ENCODE measurements at regions not wholly inside any gene's neighbourhood (a gene's known extent, or its start where the extent isn't known, plus 50 kb on each side); places are given as distances from the start of the nearest gene placed in this dataset.
A peak's percentile ranks its signal among the peaks of the same experiment; 100 is the strongest.
"Not testable (repeated sequence)": the region's sequence is repeated elsewhere in the genome, so short reads cannot be mapped to it uniquely, and the experiment has no call there.

DNA sequence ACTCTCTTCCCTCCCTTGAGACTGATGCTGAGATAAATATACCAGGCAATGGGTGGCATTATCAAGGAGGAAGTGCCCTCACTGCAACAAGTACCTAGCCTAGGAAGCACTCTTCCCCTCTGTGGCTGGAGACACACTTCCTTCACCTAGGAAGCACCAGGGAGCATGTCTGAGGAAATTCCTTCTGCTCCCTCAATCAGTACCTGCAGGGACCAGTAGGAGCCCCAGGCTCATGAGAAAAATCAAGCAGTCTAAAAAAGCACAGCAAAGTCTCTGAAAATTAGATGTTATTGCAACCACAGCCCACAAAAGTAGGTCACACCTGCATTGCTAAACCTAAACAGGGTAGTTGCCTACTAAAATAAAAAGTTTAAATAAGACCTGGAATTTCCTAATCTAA, 78.2 kb upstream of the TRPM1 start:
- no peak for DNase-seq

GRCh38 chr15:31193291-31193690, 91.8 kb upstream of the TRPM1 start:
- no peak for DNase-seq

GRCh38 chr15:31195871-31196270, 94.3 kb upstream of the TRPM1 start:
- no peak for DNase-seq

GRCh38 chr15:31197497-31198414, 96.2 kb upstream of the TRPM1 start:
- peak in 1 of 2 experiments; percentile 4 for DNase-seq

DNA sequence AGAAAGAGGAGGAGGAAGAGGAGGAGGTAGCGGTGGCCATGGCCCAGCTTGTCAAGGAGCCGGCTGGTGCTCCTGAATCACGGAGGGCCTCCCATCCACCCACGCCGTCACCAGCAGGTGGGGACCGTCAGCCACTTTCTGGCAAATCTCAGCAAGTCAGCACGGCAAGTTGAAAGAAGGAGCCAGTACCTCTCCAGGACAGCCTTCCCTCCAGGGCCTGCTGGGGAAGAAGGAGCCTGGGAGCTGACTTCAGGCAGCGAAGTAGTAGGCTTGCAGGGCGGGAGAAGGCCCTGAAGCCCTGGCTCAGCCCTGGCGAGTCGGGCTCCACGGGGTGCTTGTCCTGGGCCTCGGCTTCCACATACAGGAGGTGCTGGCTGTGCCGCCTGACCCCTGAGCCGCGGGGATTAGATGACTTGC, 99.2 kb upstream of the TRPM1 start:
- no peak for DNase-seq

GRCh38 chr15:31202953-31203352, 101.4 kb upstream of the TRPM1 start:
- DNase-seq: no peak

DNA sequence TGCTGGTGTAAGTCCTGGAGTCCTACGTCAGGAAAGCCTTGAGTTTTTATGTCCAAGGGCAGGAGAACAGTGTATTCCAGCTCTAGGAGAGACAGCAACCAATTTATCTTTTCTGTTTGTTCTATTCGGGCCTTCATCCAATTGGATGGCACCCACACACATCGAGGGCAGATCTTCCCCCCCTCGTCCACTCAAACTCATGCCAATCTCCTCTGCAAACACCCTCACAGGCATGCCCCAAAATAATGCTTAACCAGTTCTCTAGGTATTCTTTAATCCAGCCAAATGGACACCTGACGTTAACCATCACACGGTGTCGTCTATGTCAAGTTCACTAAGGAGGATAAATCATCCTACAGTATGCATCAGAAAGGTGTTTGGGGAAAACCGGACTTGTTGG, 102.5 kb upstream of the TRPM1 start:
- no peak for DNase-seq

DNA sequence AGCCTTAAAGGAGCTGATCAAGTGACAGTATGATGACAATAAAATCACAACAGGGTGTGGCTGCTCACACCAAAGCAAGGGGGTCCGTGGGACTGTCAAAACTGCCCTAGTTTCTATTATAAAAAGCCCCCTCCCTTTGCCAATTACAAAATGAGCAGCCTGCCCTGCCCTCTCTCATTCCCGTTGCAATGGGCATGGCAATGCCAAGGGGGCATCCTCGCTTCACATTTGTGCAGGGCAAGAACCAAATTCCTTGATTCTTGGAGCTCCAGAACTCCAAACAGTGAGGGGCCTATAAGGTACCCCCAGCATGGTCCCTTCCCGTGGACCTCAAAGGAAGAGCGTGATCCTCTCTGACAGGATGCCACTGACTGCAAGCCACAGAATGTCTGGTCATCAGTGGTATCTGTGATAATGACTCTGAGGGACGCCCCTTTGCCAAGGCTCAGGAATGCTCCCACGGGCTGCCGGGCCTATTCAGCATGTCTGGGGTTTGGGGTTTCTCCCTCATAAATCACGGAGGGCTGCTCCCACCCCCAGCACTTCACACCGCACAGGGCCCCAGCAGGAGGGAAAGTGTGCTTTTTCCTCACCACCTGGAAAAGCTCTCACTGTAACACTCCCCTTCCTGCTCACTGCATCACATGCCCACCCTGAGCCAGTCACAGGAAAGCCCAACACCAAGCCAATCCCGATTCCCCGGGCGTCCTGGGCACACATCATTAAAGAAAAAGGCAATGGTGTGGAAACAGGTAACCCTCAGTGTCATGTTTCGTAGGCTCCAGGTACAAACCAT, 105.1 kb upstream of the TRPM1 start:
- no peak for DNase-seq

DNA sequence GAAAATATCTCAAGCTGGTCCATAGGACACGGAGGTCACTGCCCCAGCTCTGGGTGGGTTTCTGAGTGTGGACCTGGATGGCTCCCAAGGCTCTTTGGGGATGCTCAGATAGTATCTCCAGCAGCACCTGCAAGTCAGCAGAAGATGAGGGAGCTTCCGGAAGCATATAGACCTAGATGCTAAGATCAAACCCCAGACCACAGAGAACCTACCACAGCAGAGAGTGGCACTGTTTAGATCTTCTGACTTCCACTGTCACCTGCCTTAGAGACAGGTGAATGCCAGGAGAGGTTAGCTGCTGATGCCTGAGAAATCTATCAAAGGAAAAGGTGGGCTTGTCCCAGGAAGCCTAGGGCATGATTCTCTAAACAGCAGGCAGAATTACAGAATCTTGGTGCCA, 105.7 kb upstream of the TRPM1 start:
- no peak for DNase-seq

GRCh38 chr15:31207861-31208260, 106.3 kb upstream of the TRPM1 start:
- not testable (repeated sequence) for DNase-seq

- DNase-seq: no peak
Measured at GRCh38 chr15:31208817-31209216, 107.3 kb upstream of the TRPM1 start.

DNA sequence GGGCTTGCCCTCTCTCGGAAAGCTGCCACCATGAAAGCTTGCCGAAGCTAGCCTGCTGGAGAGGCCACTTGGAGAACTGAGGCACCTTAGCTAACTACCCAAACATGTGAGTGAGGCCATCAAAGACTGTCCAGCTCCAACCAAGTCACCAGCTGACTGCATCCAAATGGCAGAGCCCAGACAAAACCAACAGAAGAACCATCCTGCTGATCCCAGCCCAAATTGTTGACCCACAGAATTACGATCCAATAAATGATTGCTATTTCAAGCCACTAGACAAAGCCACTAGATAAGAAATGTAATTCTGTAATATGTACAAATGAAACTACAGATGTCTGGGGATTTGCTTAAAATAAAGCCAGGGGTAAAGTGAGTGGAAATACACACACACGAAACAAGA, 109.8 kb upstream of the TRPM1 start:
- DNase-seq: no peak

DNA sequence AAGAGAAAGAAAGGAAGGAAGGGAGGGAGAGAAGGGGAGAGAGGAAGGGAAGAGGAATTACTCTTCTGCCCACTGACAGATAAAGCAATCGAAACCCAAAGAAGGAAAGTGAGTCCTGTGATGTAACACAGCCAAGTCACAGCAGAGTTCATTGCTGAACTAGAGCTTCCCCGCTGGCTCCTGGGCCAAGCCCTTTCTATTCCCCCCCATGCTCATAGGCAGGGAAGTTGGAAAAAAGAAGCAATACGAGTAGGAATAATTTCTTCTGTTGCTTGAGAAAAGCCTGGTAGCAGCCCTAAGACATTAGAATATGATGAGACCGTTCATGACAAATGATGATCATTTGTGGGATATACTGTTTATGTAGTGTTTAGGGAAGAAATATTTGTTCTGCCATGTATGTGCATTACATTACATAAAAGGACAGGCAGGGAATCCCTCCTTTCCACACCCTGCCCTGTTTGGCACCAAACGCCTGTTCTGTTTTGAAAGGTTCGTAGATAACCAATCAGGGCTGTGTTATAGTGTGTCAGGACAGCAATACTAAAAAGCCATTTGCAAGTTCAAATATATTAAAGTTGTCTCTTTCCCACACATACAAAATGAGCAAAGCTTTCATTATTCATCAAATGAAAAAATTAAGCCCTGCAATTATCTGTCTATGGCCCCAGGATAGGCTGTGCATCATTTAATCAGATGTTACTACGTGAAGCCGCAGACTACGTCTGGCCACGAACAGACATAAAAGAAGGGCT, 111.0 kb upstream of the TRPM1 start:
- no peak for DNase-seq

DNA sequence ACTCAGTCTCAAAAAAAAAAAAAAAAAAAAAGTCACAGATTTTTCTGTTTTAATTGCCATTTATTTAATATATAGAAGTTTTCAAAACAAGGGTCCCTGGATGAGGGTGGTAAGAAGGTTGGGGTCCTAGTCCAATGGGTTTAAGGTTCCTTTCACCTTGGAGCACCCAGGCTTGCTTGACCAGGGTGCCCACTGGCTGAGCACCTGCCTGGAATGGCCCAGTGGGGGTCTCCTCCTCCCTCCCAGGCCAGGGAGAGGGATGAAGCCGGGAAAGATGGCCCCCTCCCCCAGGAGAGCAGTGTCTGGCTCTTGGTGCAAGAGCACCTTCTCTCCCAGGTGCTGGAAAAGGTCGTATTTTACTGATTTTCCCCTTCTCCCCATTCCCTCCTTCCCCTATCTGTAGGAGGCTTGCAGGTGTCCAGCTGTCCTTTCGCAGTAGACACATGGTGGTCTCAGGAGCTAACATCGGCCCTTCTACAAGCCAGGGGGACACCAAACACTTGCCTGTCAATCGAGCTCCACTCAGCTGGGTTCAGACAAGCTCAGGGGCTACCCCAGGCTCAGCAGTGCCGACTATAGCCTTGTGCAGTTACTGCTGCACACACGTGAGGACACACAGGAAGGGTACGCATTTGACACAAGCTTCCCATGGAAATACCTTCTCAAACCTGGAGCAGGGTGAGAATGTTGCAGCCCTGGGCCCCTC, 112.3 kb upstream of the KLF13 start:
- no peak for DNase-seq

DNA sequence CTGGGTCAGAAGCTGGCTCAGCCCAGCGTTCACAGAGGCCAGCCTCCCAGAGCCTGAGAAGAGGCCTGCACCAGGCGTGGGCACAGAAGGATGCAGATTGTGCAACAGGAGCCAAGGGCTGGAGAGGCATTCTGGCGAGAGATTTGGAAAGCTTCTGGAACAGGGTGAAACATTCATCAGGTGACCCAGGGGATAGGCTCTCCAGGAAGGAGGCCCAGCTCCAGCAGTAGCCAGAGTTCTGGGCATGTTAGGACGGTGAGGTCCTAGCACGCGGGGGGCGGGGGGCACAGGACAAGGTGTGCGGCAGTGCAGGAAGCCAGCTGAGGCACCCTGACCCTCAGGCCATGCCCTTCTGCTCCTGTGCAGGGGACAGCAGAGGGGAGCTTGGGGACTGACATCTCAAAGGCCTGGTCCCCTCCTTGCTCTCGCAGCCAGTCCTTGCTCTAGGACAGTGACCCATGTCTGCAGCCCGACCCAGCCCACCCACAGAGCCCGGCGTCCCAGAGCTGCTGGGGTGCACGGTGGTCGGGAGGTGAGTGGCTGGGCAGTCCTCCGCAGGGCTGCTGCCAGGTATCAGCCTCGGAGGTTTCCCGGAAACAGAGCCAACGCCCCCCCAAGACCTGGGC, 111.7 kb upstream of the KLF13 start:
- no peak for DNase-seq

GRCh38 chr15:31215490-31216214, 111.0 kb upstream of the KLF13 start:
- peak; percentile 5 to 43 for DNase-seq

- DNase-seq: peak; percentile 38 to 54
Measured at GRCh38 chr15:31216215-31216911, 110.3 kb upstream of the KLF13 start.

- DNase-seq: no peak
Measured at GRCh38 chr15:31217067-31217466, 109.6 kb upstream of the KLF13 start.

DNA sequence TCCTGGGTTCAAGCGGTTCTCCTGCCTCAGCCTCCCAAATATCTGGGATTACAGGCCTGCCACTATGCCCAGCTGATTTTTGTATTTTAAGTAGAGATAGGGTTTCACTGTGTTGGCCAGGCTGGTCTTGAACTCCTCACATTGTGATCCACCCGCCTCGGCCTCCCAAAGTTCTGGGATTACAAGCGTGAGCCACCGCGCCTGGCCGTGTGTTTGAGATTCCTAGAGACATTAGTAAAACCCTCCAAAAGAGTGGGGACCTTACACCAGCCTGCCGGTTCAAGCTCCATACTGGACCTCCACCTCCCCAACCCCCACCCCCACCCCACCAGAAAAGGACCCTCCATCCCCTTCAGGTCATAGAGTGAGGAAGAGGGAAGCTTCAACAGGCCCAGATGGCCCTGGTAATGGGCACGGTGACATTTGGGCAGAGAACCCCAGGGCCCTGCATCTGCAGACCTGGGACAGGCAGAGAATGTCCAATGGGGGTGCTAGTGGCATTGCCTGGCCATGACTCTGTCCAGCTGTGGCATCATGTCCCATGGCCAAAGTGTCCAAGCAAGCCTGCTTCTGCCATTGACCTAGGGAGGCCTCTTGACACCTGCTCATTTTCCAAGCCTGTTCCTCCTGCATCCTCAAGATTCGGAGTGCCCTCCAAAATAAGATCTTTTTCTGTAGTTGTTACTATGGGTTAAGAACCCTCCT, 108.9 kb upstream of the KLF13 start:
- no peak for DNase-seq

DNA sequence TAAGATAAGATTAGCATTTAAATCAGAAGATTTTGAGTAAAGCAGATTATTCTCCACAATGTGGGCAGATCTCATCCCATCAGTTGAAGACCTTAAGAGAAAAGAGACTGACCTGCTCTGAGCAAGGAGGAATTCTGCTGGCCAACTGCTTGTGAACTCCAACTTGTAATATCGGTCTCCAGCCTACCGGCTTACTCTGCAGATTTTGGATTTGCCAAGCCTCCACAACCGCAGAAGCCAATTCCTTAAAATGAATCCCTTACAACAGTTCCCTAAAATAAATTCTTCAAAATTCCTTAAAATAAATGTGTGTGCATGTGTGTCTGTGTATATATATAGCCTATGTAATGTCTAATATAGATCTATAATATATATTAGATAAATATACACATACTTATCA, 107.4 kb upstream of the KLF13 start:
- no peak for DNase-seq
